ENCODE measurements at regions not wholly inside any gene's neighbourhood (a gene's known extent, or its start where the extent isn't known, plus 50 kb on each side); places are given as distances from the start of the nearest gene placed in this dataset.

DNA sequence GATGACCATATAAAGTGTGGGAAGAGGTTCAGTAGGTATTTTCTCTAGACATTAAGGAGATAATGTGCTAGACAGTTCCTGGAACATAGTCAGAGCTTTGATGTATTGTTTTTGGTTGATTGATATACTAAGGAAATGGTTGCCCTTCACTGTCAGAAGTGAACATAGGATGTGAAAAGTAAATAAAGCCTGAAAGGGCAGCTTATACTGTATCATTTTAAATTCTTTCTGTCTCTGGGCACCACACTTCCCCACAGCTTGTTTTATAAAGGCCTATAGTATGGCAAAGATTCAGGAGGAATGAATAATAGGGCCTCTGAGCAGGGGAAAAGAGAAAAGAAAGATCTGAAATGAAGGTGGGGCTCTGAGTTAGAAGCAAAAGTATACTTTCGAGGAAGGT, 72.7 kb upstream of the ITPRID2 start:
- no peak for ATAC-seq
- no peak for TF ChIP-seq SNAI2 (CRISPR knock-in tag; IDR thresholded peaks at IDR 0.05)
- no peak for TF ChIP-seq ZNF70 (CRISPR knock-in tag; IDR thresholded peaks at IDR 0.05)
- no peak for TF ChIP-seq POU6F1 (CRISPR knock-in tag; IDR thresholded peaks at IDR 0.05; ENCODE audit: borderline replicate concordance, low read depth)
- no peak for TF ChIP-seq GLIS3 (CRISPR knock-in tag; IDR thresholded peaks at IDR 0.05)
- TF ChIP-seq CSDC2 (CRISPR knock-in tag; IDR thresholded peaks at IDR 0.05) = no peak
- no peak for TF ChIP-seq RARB (CRISPR knock-in tag; IDR thresholded peaks at IDR 0.05)
- TF ChIP-seq OSR1 (CRISPR knock-in tag; IDR thresholded peaks at IDR 0.05) = no peak
- TF ChIP-seq ZFP30 (CRISPR knock-in tag; IDR thresholded peaks at IDR 0.05) = no peak
- TF ChIP-seq CSRNP3 (CRISPR knock-in tag; IDR thresholded peaks at IDR 0.05) = no peak
- no peak for TF ChIP-seq ARNTL (CRISPR knock-in tag; IDR thresholded peaks at IDR 0.05; ENCODE audit: borderline replicate concordance, low read depth)

GRCh38 chr2:181821049-181821448, 70.5 kb upstream of the ITPRID2 start:
- TF ChIP-seq RARB (CRISPR knock-in tag; IDR thresholded peaks at IDR 0.05) = no peak
- TF ChIP-seq ZFP30 (CRISPR knock-in tag; IDR thresholded peaks at IDR 0.05) = no peak
- TF ChIP-seq PPARA (CRISPR knock-in tag; IDR thresholded peaks at IDR 0.05; ENCODE audit: borderline replicate concordance) = no peak
- no peak for ATAC-seq

- TF ChIP-seq ZNF70 (CRISPR knock-in tag; IDR thresholded peaks at IDR 0.05) (no peak), ARNTL (CRISPR knock-in tag; IDR thresholded peaks at IDR 0.05; ENCODE audit: borderline replicate concordance, low read depth) (no peak), TOX (CRISPR knock-in tag; IDR thresholded peaks at IDR 0.05; ENCODE audit: borderline replicate concordance) (no peak), PPARA (CRISPR knock-in tag; IDR thresholded peaks at IDR 0.05; ENCODE audit: borderline replicate concordance) (no peak), OSR1 (CRISPR knock-in tag; IDR thresholded peaks at IDR 0.05) (no peak), ISL1 (CRISPR knock-in tag; IDR thresholded peaks at IDR 0.05) (no peak)
- TF ChIP-seq, protein P1, sequence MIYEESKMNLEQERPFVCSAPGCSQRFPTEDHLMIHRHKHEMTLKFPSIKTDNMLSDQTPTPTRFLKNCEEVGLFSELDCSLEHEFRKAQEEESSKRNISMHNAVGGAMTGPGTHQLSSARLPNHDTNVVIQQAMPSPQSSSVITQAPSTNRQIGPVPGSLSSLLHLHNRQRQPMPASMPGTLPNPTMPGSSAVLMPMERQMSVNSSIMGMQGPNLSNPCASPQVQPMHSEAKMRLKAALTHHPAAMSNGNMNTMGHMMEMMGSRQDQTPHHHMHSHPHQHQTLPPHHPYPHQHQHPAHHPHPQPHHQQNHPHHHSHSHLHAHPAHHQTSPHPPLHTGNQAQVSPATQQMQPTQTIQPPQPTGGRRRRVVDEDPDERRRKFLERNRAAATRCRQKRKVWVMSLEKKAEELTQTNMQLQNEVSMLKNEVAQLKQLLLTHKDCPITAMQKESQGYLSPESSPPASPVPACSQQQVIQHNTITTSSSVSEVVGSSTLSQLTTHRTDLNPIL (CRISPR knock-in tag; IDR thresholded peaks at IDR 0.05; ENCODE audit: low read depth) = no peak
- TF ChIP-seq, protein P2, sequence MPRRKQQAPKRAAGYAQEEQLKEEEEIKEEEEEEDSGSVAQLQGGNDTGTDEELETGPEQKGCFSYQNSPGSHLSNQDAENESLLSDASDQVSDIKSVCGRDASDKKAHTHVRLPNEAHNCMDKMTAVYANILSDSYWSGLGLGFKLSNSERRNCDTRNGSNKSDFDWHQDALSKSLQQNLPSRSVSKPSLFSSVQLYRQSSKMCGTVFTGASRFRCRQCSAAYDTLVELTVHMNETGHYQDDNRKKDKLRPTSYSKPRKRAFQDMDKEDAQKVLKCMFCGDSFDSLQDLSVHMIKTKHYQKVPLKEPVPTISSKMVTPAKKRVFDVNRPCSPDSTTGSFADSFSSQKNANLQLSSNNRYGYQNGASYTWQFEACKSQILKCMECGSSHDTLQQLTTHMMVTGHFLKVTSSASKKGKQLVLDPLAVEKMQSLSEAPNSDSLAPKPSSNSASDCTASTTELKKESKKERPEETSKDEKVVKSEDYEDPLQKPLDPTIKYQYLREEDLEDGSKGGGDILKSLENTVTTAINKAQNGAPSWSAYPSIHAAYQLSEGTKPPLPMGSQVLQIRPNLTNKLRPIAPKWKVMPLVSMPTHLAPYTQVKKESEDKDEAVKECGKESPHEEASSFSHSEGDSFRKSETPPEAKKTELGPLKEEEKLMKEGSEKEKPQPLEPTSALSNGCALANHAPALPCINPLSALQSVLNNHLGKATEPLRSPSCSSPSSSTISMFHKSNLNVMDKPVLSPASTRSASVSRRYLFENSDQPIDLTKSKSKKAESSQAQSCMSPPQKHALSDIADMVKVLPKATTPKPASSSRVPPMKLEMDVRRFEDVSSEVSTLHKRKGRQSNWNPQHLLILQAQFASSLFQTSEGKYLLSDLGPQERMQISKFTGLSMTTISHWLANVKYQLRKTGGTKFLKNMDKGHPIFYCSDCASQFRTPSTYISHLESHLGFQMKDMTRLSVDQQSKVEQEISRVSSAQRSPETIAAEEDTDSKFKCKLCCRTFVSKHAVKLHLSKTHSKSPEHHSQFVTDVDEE (CRISPR knock-in tag; IDR thresholded peaks at IDR 0.05) = no peak
- no peak for ATAC-seq
Observed at GRCh38 chr2:181822097-181822496, 69.4 kb upstream of the ITPRID2 start.

DNA sequence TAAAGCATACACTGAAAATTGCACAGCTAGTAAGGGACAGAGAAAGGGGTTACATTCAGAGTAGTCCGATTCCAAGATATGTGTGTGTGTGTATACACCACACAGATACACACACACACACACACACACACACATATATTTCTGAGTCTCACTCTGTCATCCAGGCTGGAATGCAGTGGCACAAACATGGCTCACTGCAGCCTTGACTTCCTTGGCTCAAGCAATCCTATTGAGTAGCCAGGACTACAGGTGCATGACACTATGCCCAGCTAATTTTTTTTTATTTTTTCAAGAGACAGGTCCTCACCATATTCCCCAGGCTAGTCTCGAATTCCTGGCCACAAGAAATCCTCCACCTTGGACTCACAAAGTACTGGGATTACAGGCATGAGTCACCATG, 68.1 kb upstream of the ITPRID2 start:
- no peak for ATAC-seq
- TF ChIP-seq ZFP30 (CRISPR knock-in tag; IDR thresholded peaks at IDR 0.05) (no peak), POU6F1 (CRISPR knock-in tag; IDR thresholded peaks at IDR 0.05; ENCODE audit: borderline replicate concordance, low read depth) (no peak), TCF4 (CRISPR knock-in tag; IDR thresholded peaks at IDR 0.05; ENCODE audit: borderline replicate concordance) (no peak), ARNTL (CRISPR knock-in tag; IDR thresholded peaks at IDR 0.05; ENCODE audit: borderline replicate concordance, low read depth) (no peak), ISL1 (CRISPR knock-in tag; IDR thresholded peaks at IDR 0.05) (no peak), GLIS3 (CRISPR knock-in tag; IDR thresholded peaks at IDR 0.05) (no peak), ZNF70 (CRISPR knock-in tag; IDR thresholded peaks at IDR 0.05) (no peak), SNAI2 (CRISPR knock-in tag; IDR thresholded peaks at IDR 0.05) (no peak), CSRNP3 (CRISPR knock-in tag; IDR thresholded peaks at IDR 0.05) (no peak), TOX (CRISPR knock-in tag; IDR thresholded peaks at IDR 0.05; ENCODE audit: borderline replicate concordance) (no peak), PPARA (CRISPR knock-in tag; IDR thresholded peaks at IDR 0.05; ENCODE audit: borderline replicate concordance) (no peak)
- TF ChIP-seq, protein P1 (CRISPR knock-in tag; IDR thresholded peaks at IDR 0.05; ENCODE audit: low read depth) = no peak
- TF ChIP-seq, protein P2 (CRISPR knock-in tag; IDR thresholded peaks at IDR 0.05) = no peak
